Liver (tissue), 3 donors: ENCODE measurements at regions not wholly inside any gene's neighbourhood (a gene's known extent, or its start where the extent isn't known, plus 50 kb on each side); places are given as distances from the start of the nearest gene placed in this dataset.

Experiments
- CTCF ChIP-seq: fragments of 150-350 bp; IDR thresholded peaks from 2 replicates; pipeline ENCODE4 v1.5.1; 2017; ENCODE audit warnings: improper control_type of control experiment, low read depth, low read length; ENCODE audit not compliant: missing input control
- GABPA ChIP-seq, 2 donors: IDR thresholded peaks in 1 of 2; conservative IDR thresholded peaks in 1 of 2; 2 replicates each; pipeline ENCODE4 v1.6.1; 2016; ENCODE audit warnings: antibody characterized with exemption in 2 of 2, mild to moderate bottlenecking in 1 of 2, moderate library complexity in 1 of 2
- HNF4A ChIP-seq, 2 donors: conservative IDR thresholded peaks; 2 replicates each; pipeline ENCODE4 v1.6.1; 2016; ENCODE audit warnings: antibody characterized with exemption in 2 of 2, mild to moderate bottlenecking in 2 of 2
- JUND ChIP-seq, 2 donors: IDR thresholded peaks; 2 replicates each; pipeline ENCODE4 v1.6.1; 2016; ENCODE audit warnings: antibody characterized with exemption in 2 of 2
- NR2F2 ChIP-seq: IDR thresholded peaks from 2 replicates; pipeline ENCODE4 v1.6.1; 2016; ENCODE audit warnings: antibody characterized with exemption
- RAD21 ChIP-seq, 2 donors: IDR thresholded peaks; 2 replicates each; pipeline ENCODE4 v1.6.1; 2016; ENCODE audit warnings: antibody characterized with exemption in 2 of 2, mild to moderate bottlenecking in 2 of 2
- REST ChIP-seq: IDR thresholded peaks from 2 replicates; pipeline ENCODE4 v1.6.1; 2016; ENCODE audit warnings: antibody characterized with exemption, mild to moderate bottlenecking
- TAF1 ChIP-seq: conservative IDR thresholded peaks from 2 replicates; pipeline ENCODE4 v1.6.1; 2016; ENCODE audit warnings: antibody characterized with exemption, mild to moderate bottlenecking
- YY1 ChIP-seq: IDR thresholded peaks from 2 replicates; pipeline ENCODE4 v1.6.1; 2016; ENCODE audit warnings: antibody characterized with exemption, mild to moderate bottlenecking
- donor health status: healthy.
- donor health status: healthy.

DNA sequence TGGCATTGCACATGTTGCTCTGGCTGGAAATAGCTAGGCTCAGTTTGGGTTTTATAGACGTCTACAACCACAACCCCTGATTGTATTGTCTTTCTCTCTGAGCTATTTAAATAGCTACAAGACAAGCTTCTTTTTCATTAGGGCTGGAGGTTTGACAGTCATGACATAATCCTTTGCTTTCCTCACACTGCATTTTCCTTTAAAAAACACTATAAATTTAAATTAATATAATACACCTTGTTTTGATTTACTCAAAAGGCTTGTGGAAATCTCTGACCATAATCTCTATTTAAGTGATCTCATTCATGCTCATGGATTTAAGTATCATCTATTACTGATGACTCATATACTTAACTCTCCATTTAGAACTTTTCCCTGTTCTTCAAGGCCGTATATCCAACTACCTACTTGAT, 50.4 kb upstream of the PTGFR start:
- TF ChIP-seq TAF1 (no peak), CTCF (no peak), JUND (IDR thresholded peaks at IDR 0.05) (no peak), GABPA (IDR thresholded peaks at IDR 0.05 in 1 of 2, conservative IDR thresholded peaks at IDR 0.05 in 1 of 2) (no peak), REST (no peak), RAD21 (IDR thresholded peaks at IDR 0.05) (no peak), YY1 (no peak), NR2F2 (no peak), HNF4A (conservative IDR thresholded peaks at IDR 0.05) (no peak)
